ENCODE measurements at regions not wholly inside any gene's neighbourhood (a gene's known extent, or its start where the extent isn't known, plus 50 kb on each side); places are given as distances from the start of the nearest gene placed in this dataset.

DNA sequence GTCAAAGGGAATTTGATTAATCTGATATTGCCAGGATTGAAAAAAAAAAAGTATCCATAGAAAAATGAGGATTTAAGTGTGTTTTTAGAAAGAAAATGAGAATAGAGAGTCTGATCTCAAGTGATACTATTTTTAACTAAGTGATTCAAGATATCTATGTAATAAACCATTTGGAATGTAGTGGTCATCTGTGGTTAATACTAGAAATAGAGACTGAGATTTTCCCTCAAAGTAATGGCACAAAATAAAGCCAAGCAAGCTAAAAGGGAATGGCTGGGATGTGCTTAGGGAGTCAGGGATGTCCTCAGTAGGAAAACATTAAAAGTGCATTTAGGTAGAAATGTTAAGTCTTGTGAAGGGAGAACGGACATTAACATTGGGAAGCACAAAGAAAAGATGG is 90.6 kb downstream of the FBXO4 start:
- Mint-ChIP-seq H3K36me3 (ENCODE audit: low read depth, unreplicated experiment) (no peaks in the 10 kb centered on the region), H3K4me3 (ENCODE audit: unreplicated experiment) (no peak overlapping the region), H3K27me3 (ENCODE audit: low read depth, unreplicated experiment) (peaks cover 2% of the 10 kb centered on the region), H3K4me1 (ENCODE audit: low read depth, unreplicated experiment) (peaks cover 16% of the 10 kb centered on the region), H3K9me3 (ENCODE audit: unreplicated experiment) (no peaks in the 10 kb centered on the region), H3K27ac (ENCODE audit: unreplicated experiment) (peak overlapping the region; percentile 35)
- Histone ChIP-seq H3K4me3 (ENCODE audit: insufficient read depth, low read depth, low read length) (no peak overlapping the region), H3K79me2 (ENCODE audit: insufficient read depth, low read length) (no peaks in the 10 kb centered on the region), H3K27ac (ENCODE audit: low read depth, low read length) (no peak overlapping the region), H3K9ac (ENCODE audit: low read length) (no peak overlapping the region), H3K9me3 (ENCODE audit: insufficient read depth, low read depth, low read length) (no peaks in the 10 kb centered on the region), H4K20me1 (ENCODE audit: insufficient read depth, low read length) (no peaks in the 10 kb centered on the region), H3K27me3 (ENCODE audit: insufficient read depth, low read length) (no peaks in the 10 kb centered on the region), H3K4me1 (ENCODE audit: insufficient read depth, low read length) (no peaks in the 10 kb centered on the region), H3K4me2 (ENCODE audit: low read length) (peak overlapping the region; percentile 51), H2AFZ (ENCODE audit: low read depth, low read length) (no peak overlapping the region), H3K36me3 (ENCODE audit: insufficient read depth, low read length) (no peaks in the 10 kb centered on the region)
- FAIRE-seq (no peak), DNase-seq (ENCODE audit: low read depth) (peak; percentile 7)
- TF ChIP-seq EZH2 (IDR thresholded peaks at IDR 0.05; ENCODE audit: insufficient read depth, low read length) = no peak
- TF ChIP-seq, protein P1, sequence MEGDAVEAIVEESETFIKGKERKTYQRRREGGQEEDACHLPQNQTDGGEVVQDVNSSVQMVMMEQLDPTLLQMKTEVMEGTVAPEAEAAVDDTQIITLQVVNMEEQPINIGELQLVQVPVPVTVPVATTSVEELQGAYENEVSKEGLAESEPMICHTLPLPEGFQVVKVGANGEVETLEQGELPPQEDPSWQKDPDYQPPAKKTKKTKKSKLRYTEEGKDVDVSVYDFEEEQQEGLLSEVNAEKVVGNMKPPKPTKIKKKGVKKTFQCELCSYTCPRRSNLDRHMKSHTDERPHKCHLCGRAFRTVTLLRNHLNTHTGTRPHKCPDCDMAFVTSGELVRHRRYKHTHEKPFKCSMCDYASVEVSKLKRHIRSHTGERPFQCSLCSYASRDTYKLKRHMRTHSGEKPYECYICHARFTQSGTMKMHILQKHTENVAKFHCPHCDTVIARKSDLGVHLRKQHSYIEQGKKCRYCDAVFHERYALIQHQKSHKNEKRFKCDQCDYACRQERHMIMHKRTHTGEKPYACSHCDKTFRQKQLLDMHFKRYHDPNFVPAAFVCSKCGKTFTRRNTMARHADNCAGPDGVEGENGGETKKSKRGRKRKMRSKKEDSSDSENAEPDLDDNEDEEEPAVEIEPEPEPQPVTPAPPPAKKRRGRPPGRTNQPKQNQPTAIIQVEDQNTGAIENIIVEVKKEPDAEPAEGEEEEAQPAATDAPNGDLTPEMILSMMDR (IDR thresholded peaks at IDR 0.05; ENCODE audit: insufficient read depth, low read depth, low read length) = no peak

DNA sequence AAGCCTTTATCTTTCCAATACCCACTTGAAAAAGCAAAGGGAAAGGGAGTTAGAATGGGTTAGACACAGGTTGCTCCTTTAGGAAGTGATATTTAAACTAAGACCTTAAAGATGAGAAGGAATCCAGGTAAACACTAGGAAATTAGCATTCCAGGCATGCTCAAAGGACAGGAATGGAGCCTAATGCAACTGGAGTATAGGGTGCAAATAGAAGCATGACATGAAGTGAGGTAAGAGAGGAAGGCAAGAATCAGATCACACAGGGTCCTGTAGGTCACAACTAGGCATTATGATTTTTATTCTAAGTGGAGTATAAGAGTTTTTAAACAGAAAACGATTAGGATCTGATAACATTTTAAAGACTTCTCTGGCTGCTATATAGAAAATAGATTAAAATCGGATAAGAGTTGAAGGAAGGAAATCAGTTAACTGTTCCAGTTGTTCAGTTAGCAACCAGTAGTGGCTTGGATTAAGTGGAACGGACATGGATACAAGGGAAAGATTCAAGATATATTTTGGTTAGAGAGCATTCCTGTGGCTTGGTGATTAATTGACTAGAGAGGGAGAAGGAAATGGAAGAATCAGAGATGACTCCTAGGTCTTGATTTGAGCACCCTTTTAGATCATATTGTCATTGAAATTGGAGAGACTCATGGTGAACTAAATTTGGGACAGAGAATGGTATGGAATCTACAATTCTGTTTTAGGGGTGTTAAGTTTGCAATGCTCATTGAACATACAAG is 95.9 kb downstream of the FBXO4 start:
- DNase-seq (ENCODE audit: low read depth) (peak; percentile 26), FAIRE-seq (peak; percentile 54)
- H3K9ac ChIP-seq (ENCODE audit: low read length) = no peak overlapping the region
- H3K36me3 ChIP-seq (ENCODE audit: insufficient read depth, low read length) = no peaks in the 10 kb centered on the region
- no peak for TF ChIP-seq EZH2 (IDR thresholded peaks at IDR 0.05; ENCODE audit: insufficient read depth, low read length)
- TF ChIP-seq, protein P1 (IDR thresholded peaks at IDR 0.05; ENCODE audit: insufficient read depth, low read depth, low read length) = no peak
- H3K9me3 ChIP-seq (ENCODE audit: insufficient read depth, low read depth, low read length) = no peaks in the 10 kb centered on the region
- H3K27me3 Mint-ChIP-seq (ENCODE audit: low read depth, unreplicated experiment) = no peaks in the 10 kb centered on the region
- no peaks in the 10 kb centered on the region for H3K36me3 Mint-ChIP-seq (ENCODE audit: low read depth, unreplicated experiment)
- no peak overlapping the region for H3K4me3 ChIP-seq (ENCODE audit: insufficient read depth, low read depth, low read length)
- H3K4me3 Mint-ChIP-seq (ENCODE audit: unreplicated experiment) = peak overlapping the region; percentile 1
- peak overlapping the region; percentile 11 for H3K4me2 ChIP-seq (ENCODE audit: low read length)
- H2AFZ ChIP-seq (ENCODE audit: low read depth, low read length) = no peak overlapping the region
- peaks cover 25% of the 10 kb centered on the region for H3K4me1 Mint-ChIP-seq (ENCODE audit: low read depth, unreplicated experiment)
- H4K20me1 ChIP-seq (ENCODE audit: insufficient read depth, low read length) = no peaks in the 10 kb centered on the region
- no peaks in the 10 kb centered on the region for H3K79me2 ChIP-seq (ENCODE audit: insufficient read depth, low read length)
- peak overlapping the region; percentile 93 for H3K27ac Mint-ChIP-seq (ENCODE audit: unreplicated experiment)
- H3K4me1 ChIP-seq (ENCODE audit: insufficient read depth, low read length) = no peaks in the 10 kb centered on the region
- H3K27ac ChIP-seq (ENCODE audit: low read depth, low read length) = no peak overlapping the region
- H3K9me3 Mint-ChIP-seq (ENCODE audit: unreplicated experiment) = no peaks in the 10 kb centered on the region
- H3K27me3 ChIP-seq (ENCODE audit: insufficient read depth, low read length) = no peaks in the 10 kb centered on the region

DNA sequence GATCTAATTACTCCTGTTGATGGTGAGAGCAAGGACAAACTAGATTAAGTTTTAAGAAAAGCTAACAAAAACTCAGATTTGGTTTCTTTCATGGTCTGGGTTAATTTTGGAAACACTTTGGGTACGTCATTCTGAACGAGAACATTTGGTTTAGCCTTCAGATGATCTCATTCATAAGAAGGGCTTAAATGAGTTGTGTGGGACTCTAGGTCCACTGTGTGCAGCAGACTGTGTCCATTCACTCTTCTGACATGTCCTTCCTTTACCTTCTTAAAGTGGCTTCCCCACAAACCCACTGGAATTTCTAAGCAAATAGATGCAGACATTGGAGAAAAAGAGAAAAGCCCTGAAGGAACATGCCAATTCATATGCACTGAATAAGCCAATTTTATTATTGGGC is 96.8 kb downstream of the FBXO4 start:
- Histone ChIP-seq H3K27ac (ENCODE audit: low read depth, low read length) (no peak overlapping the region), H3K27me3 (ENCODE audit: insufficient read depth, low read length) (no peaks in the 10 kb centered on the region), H4K20me1 (ENCODE audit: insufficient read depth, low read length) (no peaks in the 10 kb centered on the region), H3K9ac (ENCODE audit: low read length) (no peak overlapping the region), H2AFZ (ENCODE audit: low read depth, low read length) (no peak overlapping the region), H3K4me2 (ENCODE audit: low read length) (no peak overlapping the region), H3K4me1 (ENCODE audit: insufficient read depth, low read length) (no peaks in the 10 kb centered on the region), H3K79me2 (ENCODE audit: insufficient read depth, low read length) (no peaks in the 10 kb centered on the region), H3K36me3 (ENCODE audit: insufficient read depth, low read length) (no peaks in the 10 kb centered on the region), H3K9me3 (ENCODE audit: insufficient read depth, low read depth, low read length) (no peaks in the 10 kb centered on the region), H3K4me3 (ENCODE audit: insufficient read depth, low read depth, low read length) (no peak overlapping the region)
- TF ChIP-seq, protein P1 (IDR thresholded peaks at IDR 0.05; ENCODE audit: insufficient read depth, low read depth, low read length) = no peak
- TF ChIP-seq EZH2 (IDR thresholded peaks at IDR 0.05; ENCODE audit: insufficient read depth, low read length) = no peak
- FAIRE-seq (no peak), DNase-seq (ENCODE audit: low read depth) (peak; percentile 13)
- Mint-ChIP-seq H3K4me3 (ENCODE audit: unreplicated experiment) (no peak overlapping the region), H3K9me3 (ENCODE audit: unreplicated experiment) (no peaks in the 10 kb centered on the region), H3K27me3 (ENCODE audit: low read depth, unreplicated experiment) (no peaks in the 10 kb centered on the region), H3K4me1 (ENCODE audit: low read depth, unreplicated experiment) (peaks cover 22% of the 10 kb centered on the region), H3K27ac (ENCODE audit: unreplicated experiment) (peak overlapping the region; percentile 93), H3K36me3 (ENCODE audit: low read depth, unreplicated experiment) (no peaks in the 10 kb centered on the region)

All from astrocyte (in vitro differentiated cells and primary cell).